ENCODE measurements at regions not wholly inside any gene's neighbourhood (a gene's known extent, or its start where the extent isn't known, plus 50 kb on each side); places are given as distances from the start of the nearest gene placed in this dataset.

DNA sequence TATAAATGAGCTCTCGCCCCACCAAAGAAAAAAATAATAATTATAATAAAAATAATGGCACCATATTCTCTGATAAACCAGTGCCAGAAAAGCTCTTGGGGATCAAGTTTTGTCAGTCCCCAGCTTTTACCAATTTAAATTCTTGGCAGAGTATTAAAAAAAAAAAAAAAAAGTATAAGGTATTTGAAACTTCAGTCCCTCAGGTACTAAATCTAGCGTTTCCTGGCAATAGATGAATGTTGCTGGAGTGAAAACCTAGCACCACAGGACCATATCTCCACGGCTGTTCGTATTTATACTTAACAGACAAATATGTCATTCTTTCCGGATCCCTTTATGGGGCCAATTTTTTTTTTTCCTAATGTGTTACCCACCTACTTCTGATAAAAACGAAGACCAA, 646.2 kb downstream of the CCDC171 start:
- TF ChIP-seq, protein P1, sequence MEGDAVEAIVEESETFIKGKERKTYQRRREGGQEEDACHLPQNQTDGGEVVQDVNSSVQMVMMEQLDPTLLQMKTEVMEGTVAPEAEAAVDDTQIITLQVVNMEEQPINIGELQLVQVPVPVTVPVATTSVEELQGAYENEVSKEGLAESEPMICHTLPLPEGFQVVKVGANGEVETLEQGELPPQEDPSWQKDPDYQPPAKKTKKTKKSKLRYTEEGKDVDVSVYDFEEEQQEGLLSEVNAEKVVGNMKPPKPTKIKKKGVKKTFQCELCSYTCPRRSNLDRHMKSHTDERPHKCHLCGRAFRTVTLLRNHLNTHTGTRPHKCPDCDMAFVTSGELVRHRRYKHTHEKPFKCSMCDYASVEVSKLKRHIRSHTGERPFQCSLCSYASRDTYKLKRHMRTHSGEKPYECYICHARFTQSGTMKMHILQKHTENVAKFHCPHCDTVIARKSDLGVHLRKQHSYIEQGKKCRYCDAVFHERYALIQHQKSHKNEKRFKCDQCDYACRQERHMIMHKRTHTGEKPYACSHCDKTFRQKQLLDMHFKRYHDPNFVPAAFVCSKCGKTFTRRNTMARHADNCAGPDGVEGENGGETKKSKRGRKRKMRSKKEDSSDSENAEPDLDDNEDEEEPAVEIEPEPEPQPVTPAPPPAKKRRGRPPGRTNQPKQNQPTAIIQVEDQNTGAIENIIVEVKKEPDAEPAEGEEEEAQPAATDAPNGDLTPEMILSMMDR (IDR thresholded peaks at IDR 0.05): no peak
- TF ChIP-seq POLR2A (IDR thresholded peaks at IDR 0.05): no peak
